Sigmoid colon (tissue), 6 donors: ENCODE measurements at regions not wholly inside any gene's neighbourhood (a gene's known extent, or its start where the extent isn't known, plus 50 kb on each side); places are given as distances from the start of the nearest gene placed in this dataset.

Experiments used
- DNase-seq: peaks from one replicate; pipeline ENCODE4 v3.0.0-alpha.2; 2019
- H3K27ac ChIP-seq, 4 donors: fragments of 200-600 bp; sonication (generic); one replicate each; pipeline ENCODE4 v1.5.1; 2016 to 2019; ENCODE audit warnings: mild to moderate bottlenecking in 1 of 4
- H3K27me3 ChIP-seq, 3 donors: fragments of 200-600 bp; sonication (generic); one replicate each; pipeline ENCODE4 v1.5.1; 2019; ENCODE audit warnings: mild to moderate bottlenecking in 1 of 3
- H3K36me3 ChIP-seq, 4 donors: fragments of 200-600 bp; sonication (generic); one replicate each; pipeline ENCODE4 v1.5.1; 2016 to 2019
- H3K4me1 ChIP-seq, 4 donors: fragments of 200-600 bp; sonication (generic); one replicate each; pipeline ENCODE4 v1.5.1; 2017 to 2019
- H3K4me3 ChIP-seq, 4 donors: fragments of 200-600 bp; sonication (generic); one replicate each; pipeline ENCODE4 v1.5.1; 2017 to 2019; ENCODE audit warnings: mild to moderate bottlenecking in 2 of 4, moderate library complexity in 1 of 4
- H3K9me3 ChIP-seq, 4 donors: fragments of 200-600 bp in 3 of 4; sonication (generic) in 3 of 4; one replicate each; pipeline versions ENCODE4 v1.5.1 to v1.6.1; 2013 to 2019
- CTCF ChIP-seq, 4 experiments: fragments of 450-650 bp in 3 of 4; fragments of 200-600 bp in 1 of 4; IDR thresholded peaks; one replicate each; pipeline ENCODE4 v1.5.1; 2016 to 2019; ENCODE audit warnings: antibody characterized with exemption in 4 of 4, mild to moderate bottlenecking in 3 of 4, moderate library complexity in 2 of 4
- EP300 ChIP-seq, 4 donors: sonication (generic); formaldehyde crosslinking; IDR thresholded peaks; one replicate each; pipeline ENCODE4 v1.6.1; 2017; ENCODE audit warnings: antibody characterized with exemption in 4 of 4
- POLR2A ChIP-seq, 2 donors: fragments of 450-650 bp; IDR thresholded peaks; one replicate each; pipeline ENCODE4 v1.6.1; 2016; ENCODE audit warnings: antibody characterized with exemption in 2 of 2, mild to moderate bottlenecking in 2 of 2, moderate library complexity in 2 of 2
- POLR2AphosphoS5 ChIP-seq, 4 donors: sonication (generic); formaldehyde crosslinking; IDR thresholded peaks; one replicate each; pipeline ENCODE4 v1.6.1; 2017; ENCODE audit warnings: antibody characterized with exemption in 4 of 4
- WGBS, 2 donors: extraction: QIAGEN DNeasy Blood & Tissue Kit; methylation state at CpG; one replicate each; pipeline ENCODE4 v1.1.7; 2013; 5-methylcytosine and 5-hydroxymethylcytosine counted together
- intact Hi-C: fragments of 100-400 bp; cut with DNase I; formaldehyde crosslinking; loops from one replicate; pipeline ENCODE4 v1.15.1; 2023
- donor health status: healthy with polysubstance abuse.
- donor health status: healthy.

- Histone ChIP-seq H3K27ac (no peak overlapping the region), H3K9me3 (no peaks in the 10 kb centered on the region), H3K27me3 (no peaks in the 10 kb centered on the region), H3K4me3 (no peak overlapping the region), H3K4me1 (peaks cover 0 to 9% (median 0%) of the 10 kb centered on the region in 4 donors), H3K36me3 (no peaks in the 10 kb centered on the region)
- intact Hi-C loops = no loop called here
- no peak for DNase-seq
- 73 to 83% methylated on average over 2 of the region's 2 CpGs for WGBS, 2 donors
- no peak for TF ChIP-seq EP300 (IDR thresholded peaks at IDR 0.05)
- no peak for TF ChIP-seq POLR2A (IDR thresholded peaks at IDR 0.05)
- TF ChIP-seq POLR2AphosphoS5 (IDR thresholded peaks at IDR 0.05) = no peak
- TF ChIP-seq CTCF (IDR thresholded peaks at IDR 0.05) = peak in 1 of 4 experiments; percentile 6
Measured at GRCh38 chr6:12504325-12504966, 212.1 kb upstream of the PHACTR1 start.

GRCh38 chr6:12505486-12505885 lies 211.1 kb upstream of the PHACTR1 start:
- Histone ChIP-seq H3K27me3 (no peaks in the 10 kb centered on the region), H3K4me1 (peaks cover 0 to 9% (median 0%) of the 10 kb centered on the region in 4 donors), H3K36me3 (no peaks in the 10 kb centered on the region), H3K27ac (no peak overlapping the region), H3K9me3 (no peaks in the 10 kb centered on the region), H3K4me3 (no peak overlapping the region)
- intact Hi-C loops = no loop called here
- TF ChIP-seq POLR2AphosphoS5 (IDR thresholded peaks at IDR 0.05) = no peak
- no peak for TF ChIP-seq CTCF (IDR thresholded peaks at IDR 0.05)
- TF ChIP-seq EP300 (IDR thresholded peaks at IDR 0.05) = no peak
- no peak for TF ChIP-seq POLR2A (IDR thresholded peaks at IDR 0.05)
- WGBS, 2 donors = 61 to 66% methylated on average over 4 of the region's 4 CpGs
- no peak for DNase-seq

GRCh38 chr6:12506159-12506558 lies 210.4 kb upstream of the PHACTR1 start:
- Histone ChIP-seq H3K9me3 (no peaks in the 10 kb centered on the region), H3K36me3 (no peaks in the 10 kb centered on the region), H3K4me1 (peaks cover 0 to 9% (median 0%) of the 10 kb centered on the region in 4 donors), H3K27me3 (no peaks in the 10 kb centered on the region), H3K27ac (no peak overlapping the region), H3K4me3 (no peak overlapping the region)
- TF ChIP-seq CTCF (IDR thresholded peaks at IDR 0.05) = no peak
- no peak for TF ChIP-seq EP300 (IDR thresholded peaks at IDR 0.05)
- no peak for TF ChIP-seq POLR2AphosphoS5 (IDR thresholded peaks at IDR 0.05)
- no peak for TF ChIP-seq POLR2A (IDR thresholded peaks at IDR 0.05)
- DNase-seq = no peak
- intact Hi-C loops = no loop called here
- 84 to 91% methylated on average over 2 of the region's 2 CpGs for WGBS, 2 donors

GRCh38 chr6:12507636-12508035 lies 208.9 kb upstream of the PHACTR1 start:
- Histone ChIP-seq H3K4me1 (peaks cover 0 to 9% (median 0%) of the 10 kb centered on the region in 4 donors), H3K4me3 (no peak overlapping the region), H3K27me3 (no peaks in the 10 kb centered on the region), H3K9me3 (no peaks in the 10 kb centered on the region), H3K27ac (no peak overlapping the region), H3K36me3 (no peaks in the 10 kb centered on the region)
- TF ChIP-seq POLR2AphosphoS5 (IDR thresholded peaks at IDR 0.05) = no peak
- no peak for TF ChIP-seq EP300 (IDR thresholded peaks at IDR 0.05)
- no peak for TF ChIP-seq CTCF (IDR thresholded peaks at IDR 0.05)
- no peak for TF ChIP-seq POLR2A (IDR thresholded peaks at IDR 0.05)
- no peak for DNase-seq
- 79 to 88% methylated on average over 3 of the region's 3 CpGs for WGBS, 2 donors
- intact Hi-C loops = no loop called here

- H3K4me1 ChIP-seq = peaks cover 0 to 9% (median 0%) of the 10 kb centered on the region in 4 donors
- no peak overlapping the region for H3K27ac ChIP-seq
- no peaks in the 10 kb centered on the region for H3K27me3 ChIP-seq
- WGBS, 2 donors = 73 to 88% methylated on average over 4 of the region's 4 CpGs
- TF ChIP-seq POLR2A (IDR thresholded peaks at IDR 0.05) = no peak
- TF ChIP-seq POLR2AphosphoS5 (IDR thresholded peaks at IDR 0.05) = no peak
- no peak for TF ChIP-seq EP300 (IDR thresholded peaks at IDR 0.05)
- no peak for TF ChIP-seq CTCF (IDR thresholded peaks at IDR 0.05)
- no peaks in the 10 kb centered on the region for H3K9me3 ChIP-seq
- no peak overlapping the region for H3K4me3 ChIP-seq
- intact Hi-C loops = no loop called here
- H3K36me3 ChIP-seq = no peaks in the 10 kb centered on the region
- no peak for DNase-seq
Measured at GRCh38 chr6:12508553-12508952, 208.0 kb upstream of the PHACTR1 start.
